ENCODE measurements at regions not wholly inside any gene's neighbourhood (a gene's known extent, or its start where the extent isn't known, plus 50 kb on each side); places are given as distances from the start of the nearest gene placed in this dataset.

DNA sequence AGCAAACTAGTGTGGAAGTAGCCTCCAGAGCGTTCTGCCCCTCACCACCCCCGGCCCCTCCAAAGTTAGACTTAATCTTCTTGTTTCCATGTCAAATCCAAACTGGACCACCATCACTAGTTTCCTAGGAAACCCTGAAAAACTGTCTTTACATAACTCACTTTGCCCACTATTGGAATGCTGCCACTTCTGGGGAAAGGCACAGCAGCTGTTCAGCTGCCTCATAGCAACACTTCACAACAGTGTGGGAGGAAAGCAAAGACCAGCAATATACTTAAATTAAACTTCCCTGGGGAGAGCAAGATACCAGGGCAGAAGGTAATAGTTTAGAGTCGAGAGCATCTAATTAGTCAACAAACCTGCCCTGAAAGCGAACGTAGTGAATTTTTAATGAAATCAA, 452.2 kb downstream of the KCNJ2 start:
- Histone ChIP-seq H3K27me3 (ENCODE audit: control insufficient read depth, insufficient read depth, low read length) (no peaks in the 10 kb centered on the region), H3K4me1 (ENCODE audit: control insufficient read depth in 2 of 3, insufficient read depth in 2 of 3, low read depth in 1 of 3, low read length in 3 of 3) (no peaks in the 10 kb centered on the region), H3K4me3 (ENCODE audit: low read length in 3 of 3) (no peak overlapping the region), H3K27ac (ENCODE audit: low read depth in 2 of 2, low read length in 2 of 2) (no peak overlapping the region), H3K9ac (ENCODE audit: low read length in 3 of 3) (no peak overlapping the region), H3K9me3 (ENCODE audit: control insufficient read depth in 2 of 3, insufficient read depth in 1 of 3, low read length in 3 of 3) (no peaks in the 10 kb centered on the region), H3K36me3 (ENCODE audit: control insufficient read depth in 2 of 3, insufficient read depth in 3 of 3, low read length in 3 of 3) (no peaks in the 10 kb centered on the region)
- DNase-seq (peak in 3 of 5 donors; percentile 14 to 54 (median 14)), FAIRE-seq (no peak)
- TF ChIP-seq, protein P1, sequence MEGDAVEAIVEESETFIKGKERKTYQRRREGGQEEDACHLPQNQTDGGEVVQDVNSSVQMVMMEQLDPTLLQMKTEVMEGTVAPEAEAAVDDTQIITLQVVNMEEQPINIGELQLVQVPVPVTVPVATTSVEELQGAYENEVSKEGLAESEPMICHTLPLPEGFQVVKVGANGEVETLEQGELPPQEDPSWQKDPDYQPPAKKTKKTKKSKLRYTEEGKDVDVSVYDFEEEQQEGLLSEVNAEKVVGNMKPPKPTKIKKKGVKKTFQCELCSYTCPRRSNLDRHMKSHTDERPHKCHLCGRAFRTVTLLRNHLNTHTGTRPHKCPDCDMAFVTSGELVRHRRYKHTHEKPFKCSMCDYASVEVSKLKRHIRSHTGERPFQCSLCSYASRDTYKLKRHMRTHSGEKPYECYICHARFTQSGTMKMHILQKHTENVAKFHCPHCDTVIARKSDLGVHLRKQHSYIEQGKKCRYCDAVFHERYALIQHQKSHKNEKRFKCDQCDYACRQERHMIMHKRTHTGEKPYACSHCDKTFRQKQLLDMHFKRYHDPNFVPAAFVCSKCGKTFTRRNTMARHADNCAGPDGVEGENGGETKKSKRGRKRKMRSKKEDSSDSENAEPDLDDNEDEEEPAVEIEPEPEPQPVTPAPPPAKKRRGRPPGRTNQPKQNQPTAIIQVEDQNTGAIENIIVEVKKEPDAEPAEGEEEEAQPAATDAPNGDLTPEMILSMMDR (IDR thresholded peaks at IDR 0.05; ENCODE audit: borderline replicate concordance, extremely low read depth, insufficient read depth), result no peak
- intact Hi-C loops (cut with DNase I), result no loop called here

DNA sequence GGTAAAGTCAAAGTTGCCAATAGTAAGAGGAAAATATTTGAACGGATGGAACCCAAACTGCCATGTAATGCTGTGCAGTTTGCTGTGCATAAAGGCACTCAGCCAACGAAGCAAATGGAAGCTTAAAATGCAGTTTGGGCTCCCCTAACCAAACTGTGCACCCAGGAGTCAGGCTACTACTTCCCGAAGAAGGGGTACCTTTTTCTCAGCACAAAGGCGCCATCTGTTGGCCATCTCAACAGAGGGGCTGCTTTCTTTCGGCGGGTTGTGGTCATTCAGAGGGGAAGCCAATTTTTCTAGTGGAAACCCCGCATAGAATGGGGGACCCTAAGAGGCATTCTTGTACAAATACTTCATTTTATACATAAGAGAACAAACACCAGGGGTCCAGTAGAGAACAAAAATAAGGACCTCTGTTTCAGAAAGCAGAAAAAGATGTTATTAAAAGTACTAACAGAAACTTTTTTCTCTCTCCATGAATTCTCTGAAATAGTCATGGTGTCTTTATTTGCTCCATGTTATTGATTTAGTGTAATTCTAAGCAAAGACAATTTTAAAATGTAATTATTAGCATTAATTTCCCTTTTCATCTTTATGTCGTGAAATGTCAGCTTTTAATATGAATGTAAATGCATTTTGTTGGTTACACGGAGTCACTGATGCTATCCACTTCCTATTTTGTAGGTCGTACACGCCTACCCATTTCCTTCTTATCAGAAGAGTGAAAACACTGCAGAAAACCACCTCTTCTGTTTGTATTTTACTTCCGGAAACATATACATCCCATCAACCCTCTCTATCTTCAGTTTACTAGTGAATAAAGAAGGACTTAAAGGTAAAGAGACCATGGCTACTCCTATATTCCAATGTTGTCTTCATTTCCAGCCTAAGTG, 453.3 kb downstream of the KCNJ2 start:
- peak in 4 of 5 donors; percentile 31 to 48 (median 34) for DNase-seq
- Histone ChIP-seq H3K9me3 (ENCODE audit: control insufficient read depth in 2 of 3, insufficient read depth in 1 of 3, low read length in 3 of 3) (no peaks in the 10 kb centered on the region), H3K36me3 (ENCODE audit: control insufficient read depth in 2 of 3, insufficient read depth in 3 of 3, low read length in 3 of 3) (no peaks in the 10 kb centered on the region), H3K4me3 (ENCODE audit: low read length in 3 of 3) (no peak overlapping the region), H3K9ac (ENCODE audit: low read length in 3 of 3) (no peak overlapping the region), H3K27ac (ENCODE audit: low read depth in 2 of 2, low read length in 2 of 2) (no peak overlapping the region), H3K4me1 (ENCODE audit: control insufficient read depth in 2 of 3, insufficient read depth in 2 of 3, low read depth in 1 of 3, low read length in 3 of 3) (no peaks in the 10 kb centered on the region), H3K27me3 (ENCODE audit: control insufficient read depth, insufficient read depth, low read length) (no peaks in the 10 kb centered on the region)
- intact Hi-C loops (cut with DNase I), result no loop called here
- TF ChIP-seq, protein P1 (IDR thresholded peaks at IDR 0.05; ENCODE audit: borderline replicate concordance, extremely low read depth, insufficient read depth), result peak; percentile 48
- no peak for FAIRE-seq

DNA sequence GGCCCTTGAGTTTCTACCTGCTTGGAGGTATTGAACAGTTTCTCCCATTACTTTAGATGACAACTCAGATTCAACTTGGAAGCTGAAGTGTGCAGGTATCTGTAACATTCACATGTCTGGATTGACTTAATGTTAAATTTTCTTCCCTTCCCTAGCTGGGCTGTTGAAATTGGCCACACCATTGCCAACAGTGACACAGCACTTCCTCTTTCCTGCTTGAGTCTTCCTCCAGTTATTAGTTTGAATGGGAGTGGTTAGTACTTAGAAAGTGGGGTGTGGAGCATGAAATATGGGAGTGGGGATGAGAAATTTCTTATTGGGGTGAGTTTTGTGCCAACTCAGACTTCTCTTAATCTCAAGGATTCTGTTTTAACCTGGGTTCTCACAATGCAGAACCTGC, 454.9 kb downstream of the KCNJ2 start:
- Histone ChIP-seq H3K9me3 (ENCODE audit: control insufficient read depth in 2 of 3, insufficient read depth in 1 of 3, low read length in 3 of 3) (no peaks in the 10 kb centered on the region), H3K27ac (ENCODE audit: low read depth in 2 of 2, low read length in 2 of 2) (no peak overlapping the region), H3K27me3 (ENCODE audit: control insufficient read depth, insufficient read depth, low read length) (no peaks in the 10 kb centered on the region), H3K4me1 (ENCODE audit: control insufficient read depth in 2 of 3, insufficient read depth in 2 of 3, low read depth in 1 of 3, low read length in 3 of 3) (no peaks in the 10 kb centered on the region), H3K9ac (ENCODE audit: low read length in 3 of 3) (no peak overlapping the region), H3K4me3 (ENCODE audit: low read length in 3 of 3) (no peak overlapping the region), H3K36me3 (ENCODE audit: control insufficient read depth in 2 of 3, insufficient read depth in 3 of 3, low read length in 3 of 3) (no peaks in the 10 kb centered on the region)
- intact Hi-C loops (cut with DNase I), result no loop called here
- no peak for DNase-seq
- TF ChIP-seq, protein P1 (IDR thresholded peaks at IDR 0.05; ENCODE audit: borderline replicate concordance, extremely low read depth, insufficient read depth), result no peak
- FAIRE-seq, result no peak

All from kidney (tissue), 13 donors.